HepG2 (cell line): ENCODE measurements at regions not wholly inside any gene's neighbourhood (a gene's known extent, or its start where the extent isn't known, plus 50 kb on each side); places are given as distances from the start of the nearest gene placed in this dataset.

ENCODE experiments used
- ATAC-seq: fragments of 200-7000 bp; cut with Tn5 transposase; 3 replicates; pipeline ENCODE4 v1.9.1; 2020; ENCODE audit warnings: mild to moderate bottlenecking, moderate library complexity
- BruUV-seq: library from RNA; stranded (reverse); fragments of 400-500 nt; replicated peaks from 2 replicates; lab custom pipeline; 2021; lab: Mats Ljungman, UMichigan
- CTCF ChIA-PET: fragments of 300-600 bp; formaldehyde crosslinking; extraction: SDS; loops from one replicate; lab custom pipeline; 2021; ENCODE audit warnings: low total read pairs, inconsistent platforms, low intra/inter-chr PET ratio; lab: Yijun Ruan, JAX
- POLR2A ChIA-PET: fragments of 350-600 bp; sonication (Branson Sonifier 250); formaldehyde crosslinking; loops from one replicate; lab custom pipeline; 2020; ENCODE audit warnings: antibody characterized with exemption, inconsistent platforms; lab: Yijun Ruan, JAX
- DNase-seq: peaks from one replicate; pipeline ENCODE4 v3.0.0-alpha.2; 2015; ENCODE audit warnings: low spot score
- FAIRE-seq: peaks from 3 replicates; lab custom pipeline; 2011; peaks lifted over from hg19 to GRCh38; lab: Jason Lieb, UNC
- H2AFZ ChIP-seq: one replicate; pipeline ENCODE4 v1.6.1; 2011; ENCODE audit warnings: low read length, inconsistent platforms
- H3K27ac ChIP-seq: fragments of 300-600 bp; 3 replicates; pipeline ENCODE4 v1.8.0; 2011; ENCODE audit warnings: mixed run types, mild to moderate bottlenecking, mixed read lengths, low read length, inconsistent platforms; ENCODE audit not compliant: insufficient read depth; ENCODE audit errors: extremely low read length
- H3K27me3 ChIP-seq, 2 experiments: fragments of 200-600 bp in 1 of 2; 2 replicates in 1 of 2; 3 replicates in 1 of 2; pipeline versions ENCODE4 v1.6.0 to v1.8.0; 2011; ENCODE audit warnings: low read length in 2 of 2, mild to moderate bottlenecking in 2 of 2, moderate library complexity in 2 of 2, inconsistent platforms in 1 of 2; ENCODE audit not compliant: insufficient read depth in 2 of 2, control insufficient read depth in 1 of 2
- H3K36me3 ChIP-seq, 2 experiments: fragments of 200-600 bp in 1 of 2; replicated peaks in 1 of 2; 2 replicates in 1 of 2; 3 replicates in 1 of 2; pipeline versions ENCODE4 v1.5.1 to v1.8.0; 2011; ENCODE audit warnings: low read length in 2 of 2, inconsistent platforms in 1 of 2; ENCODE audit not compliant: insufficient read depth in 2 of 2, control insufficient read depth in 1 of 2
- H3K4me1 ChIP-seq: 2 replicates; pipeline ENCODE4 v1.5.1; 2012; ENCODE audit warnings: low read length, inconsistent platforms; ENCODE audit not compliant: insufficient read depth
- H3K4me2 ChIP-seq: 2 replicates; pipeline ENCODE4 v1.6.0; 2011; ENCODE audit warnings: low read depth, low read length, inconsistent platforms
- H3K4me3 ChIP-seq, 3 experiments: fragments of 200-600 bp in 1 of 3; sonication (generic), shearing (Covaris generic) in 1 of 3; replicated peaks in 1 of 3; 2 replicates each; pipeline ENCODE4 v1.5.1; 2011 to 2016; ENCODE audit warnings: low read length in 3 of 3, inconsistent platforms in 2 of 3, low read depth in 2 of 3, mild to moderate bottlenecking in 2 of 3, control low read depth in 1 of 3, mixed read lengths in 1 of 3; ENCODE audit not compliant: insufficient read depth in 1 of 3
- H3K79me2 ChIP-seq: one replicate; pipeline ENCODE4 v1.6.1; 2011; ENCODE audit warnings: low read length, inconsistent platforms; ENCODE audit not compliant: insufficient read depth
- H3K9ac ChIP-seq: 2 replicates; pipeline ENCODE4 v1.6.0; 2011; ENCODE audit warnings: mild to moderate bottlenecking, low read depth, low read length, inconsistent platforms; ENCODE audit not compliant: insufficient read depth
- H3K9me3 ChIP-seq: 2 replicates; pipeline ENCODE4 v1.5.1; 2012; ENCODE audit warnings: mild to moderate bottlenecking, low read length
- H4K20me1 ChIP-seq: 2 replicates; pipeline ENCODE4 v1.6.0; 2011; ENCODE audit warnings: inconsistent platforms, mild to moderate bottlenecking, low read length, moderate library complexity; ENCODE audit not compliant: insufficient read depth
- CBX1 ChIP-seq: IDR thresholded peaks from one replicate; pipeline ENCODE4 v1.6.1; 2016; ENCODE audit warnings: antibody characterized with exemption, low read depth
- CBX2 ChIP-seq, 2 experiments: fragments of 200-600 bp in 1 of 2; sonication (generic); formaldehyde crosslinking in 1 of 2; IDR thresholded peaks; 2 replicates each; pipeline versions ENCODE4 v1.7.0 to v1.8.1; 2018 to 2022; ENCODE audit warnings: low read depth in 2 of 2, low read length in 1 of 2, mild to moderate bottlenecking in 1 of 2, missing genetic modification reagents in 1 of 2
- CREB1 ChIP-seq, 2 experiments: fragments of 450-650 bp in 1 of 2; IDR thresholded peaks; 2 replicates each; pipeline ENCODE4 v1.6.1; 2016 to 2017; ENCODE audit warnings: control low read depth in 1 of 2, mild to moderate bottlenecking in 1 of 2, missing compliant biosample characterization in 1 of 2, missing genetic modification characterization in 1 of 2
- EP300 ChIP-seq, 3 experiments: sonication (generic) in 1 of 3; formaldehyde crosslinking in 1 of 3; IDR thresholded peaks; 2 replicates each; pipeline versions ENCODE4 v1.5.1 to v1.6.1; 2011 to 2020; ENCODE audit warnings: low read depth in 2 of 3, low read length in 2 of 3, borderline replicate concordance in 1 of 3, improper control_type of control experiment in 1 of 3, mild to moderate bottlenecking in 1 of 3, missing genetic modification reagents in 1 of 3, moderate library complexity in 1 of 3
- JUNB ChIP-seq: sonication (generic); formaldehyde crosslinking; IDR thresholded peaks from 2 replicates; pipeline ENCODE4 v1.8.0; 2022; ENCODE audit warnings: missing genetic modification reagents, mild to moderate bottlenecking, borderline replicate concordance
- ZNF629 ChIP-seq: sonication (generic); formaldehyde crosslinking; conservative IDR thresholded peaks from 2 replicates; pipeline ENCODE4 v1.5.0; 2020; ENCODE audit warnings: missing genetic modification reagents
- ZNF737 ChIP-seq: sonication (generic); formaldehyde crosslinking; IDR thresholded peaks from 2 replicates; pipeline ENCODE4 v1.5.0; 2020; ENCODE audit warnings: missing genetic modification reagents, mild to moderate bottlenecking, borderline replicate concordance
- WGBS: methylation state at CpG from one replicate; pipeline ENCODE4 v1.1.6; 2017; ENCODE audit warnings: low lambda C conversion rate; 5-methylcytosine and 5-hydroxymethylcytosine counted together
- in situ Hi-C: cut with HindIII; loops from 2 replicates; pipeline ENCODE4 v1.10.0; 2017; ENCODE audit warnings: low pct_unique_long_range_greater_than_20kb; ENCODE audit not compliant: extremely low pct_ligation_motif_present
- intact Hi-C: fragments of 100-400 bp; cut with micrococcal nuclease; formaldehyde crosslinking; loops from one replicate; pipeline ENCODE4 v1.10.0; 2022; ENCODE audit not compliant: unreplicated experiment
- TF ChIP-seq, protein P1 (sequence below): sonication (generic); formaldehyde crosslinking; IDR thresholded peaks from 2 replicates; pipeline ENCODE4 v1.5.1; 2020; ENCODE audit warnings: missing genetic modification reagents, mild to moderate bottlenecking, borderline replicate concordance
- TF ChIP-seq, protein P2 (sequence below): sonication (generic); formaldehyde crosslinking; IDR thresholded peaks from 2 replicates; pipeline ENCODE4 v1.5.0; 2020; ENCODE audit warnings: mild to moderate bottlenecking, missing genetic modification reagents

DNA sequence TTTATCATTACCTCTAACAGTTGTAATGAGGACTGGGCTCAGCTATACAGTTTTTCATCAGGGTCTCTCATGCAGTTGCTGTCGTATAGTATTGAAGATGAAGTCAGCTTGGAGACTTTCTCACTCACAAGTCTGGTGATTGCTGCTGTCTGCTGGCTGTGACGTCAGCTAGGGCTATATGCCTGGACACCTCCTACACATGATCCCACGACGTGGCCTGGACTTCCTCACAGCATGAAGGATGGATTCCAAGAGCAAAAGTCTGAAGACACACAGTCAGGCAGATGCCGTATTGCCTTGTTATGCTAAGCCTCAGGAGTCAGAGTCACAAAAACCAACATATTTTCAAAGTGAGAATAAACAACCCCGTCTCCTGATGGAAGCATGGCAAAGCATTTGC, 193.3 kb downstream of the LURAP1L start:
- Histone ChIP-seq H3K27ac (no peak overlapping the region), H2AFZ (no peak overlapping the region)
- in situ Hi-C loops: no loop called here

DNA sequence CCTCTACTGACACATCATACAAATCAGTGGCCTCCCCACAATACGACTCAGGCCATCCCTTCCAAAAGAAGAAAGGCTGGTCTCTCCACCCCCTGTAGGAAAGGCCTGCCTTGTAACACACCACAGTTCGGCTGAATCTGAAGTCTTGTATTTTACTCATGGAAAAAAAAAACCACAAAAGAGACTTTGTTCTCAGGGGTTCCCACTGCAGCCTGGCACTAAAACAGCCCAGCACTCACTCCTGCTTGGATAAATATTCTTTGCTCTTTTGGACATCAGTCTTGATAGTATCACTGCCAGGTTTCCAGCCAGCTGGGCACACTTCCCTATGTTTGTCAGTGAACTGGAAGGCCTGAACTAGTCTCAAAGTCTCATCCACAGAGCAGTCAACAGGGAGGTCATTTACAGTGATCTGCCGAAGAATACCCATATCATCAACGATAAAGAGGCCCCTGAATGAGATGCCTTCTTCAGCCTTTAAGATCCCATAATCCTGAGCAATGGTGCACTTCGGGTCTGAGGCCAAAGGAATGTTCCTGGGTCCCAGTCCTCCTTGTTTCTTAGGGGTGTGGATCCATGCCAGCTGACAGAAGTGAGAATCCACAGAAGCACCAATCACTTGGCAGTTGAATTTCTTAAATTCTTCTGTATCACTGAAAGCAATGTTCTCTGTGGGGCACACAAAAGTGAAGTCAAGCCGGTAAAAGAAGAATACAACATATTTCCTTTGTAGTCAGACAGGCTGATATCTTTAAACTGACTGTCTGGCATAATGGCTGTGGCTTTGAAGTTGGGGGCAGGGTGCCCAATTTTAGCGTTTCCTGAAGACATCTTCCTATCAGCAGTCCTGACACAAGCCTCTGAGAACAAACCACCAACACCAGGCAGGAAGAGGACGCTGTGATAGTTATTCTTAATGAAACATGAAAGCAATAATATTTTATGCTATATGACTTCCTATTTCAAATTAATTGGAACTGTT, 198.1 kb downstream of the LURAP1L start:
- 0 out of 5 replicates have a peak, but pooled peaks cover 0 to 1% of the 10 kb centered on the region in 2 experiments for H3K27me3 ChIP-seq

More for the DNA sequence above, 193.3 kb downstream of the LURAP1L start:
- Histone ChIP-seq H3K27me3 (0 out of 5 replicates have a peak, but pooled peaks cover 0 to 1% of the 10 kb centered on the region in 2 experiments), H3K9me3 (no peaks in the 10 kb centered on the region), H4K20me1 (no peaks in the 10 kb centered on the region), H3K79me2 (no peaks in the 10 kb centered on the region), H3K9ac (no peak overlapping the region), H3K4me1 (no peaks in the 10 kb centered on the region), H3K36me3 (no peaks in the 10 kb centered on the region), H3K4me2 (no peak overlapping the region), H3K4me3 (no peak overlapping the region)
- no TSS peak for BruUV-seq
- TF ChIP-seq, protein P1, sequence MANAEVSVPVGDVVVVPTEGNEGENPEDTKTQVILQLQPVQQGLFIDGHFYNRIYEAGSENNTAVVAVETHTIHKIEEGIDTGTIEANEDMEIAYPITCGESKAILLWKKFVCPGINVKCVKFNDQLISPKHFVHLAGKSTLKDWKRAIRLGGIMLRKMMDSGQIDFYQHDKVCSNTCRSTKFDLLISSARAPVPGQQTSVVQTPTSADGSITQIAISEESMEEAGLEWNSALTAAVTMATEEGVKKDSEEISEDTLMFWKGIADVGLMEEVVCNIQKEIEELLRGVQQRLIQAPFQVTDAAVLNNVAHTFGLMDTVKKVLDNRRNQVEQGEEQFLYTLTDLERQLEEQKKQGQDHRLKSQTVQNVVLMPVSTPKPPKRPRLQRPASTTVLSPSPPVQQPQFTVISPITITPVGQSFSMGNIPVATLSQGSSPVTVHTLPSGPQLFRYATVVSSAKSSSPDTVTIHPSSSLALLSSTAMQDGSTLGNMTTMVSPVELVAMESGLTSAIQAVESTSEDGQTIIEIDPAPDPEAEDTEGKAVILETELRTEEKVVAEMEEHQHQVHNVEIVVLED (CRISPR knock-in tag): no peak
- TF ChIP-seq CREB1 (IDR thresholded peaks at IDR 0.05): peak; percentile 90
- TF ChIP-seq CREB1 (CRISPR knock-in tag; IDR thresholded peaks at IDR 0.05): no peak
- intact Hi-C loops: loop anchor here (10.0 kb wide), 1 partner anchor 123 kb away; no protein-coding TSS in a partner anchor
- FAIRE-seq (no peak), DNase-seq (no peak), ATAC-seq (no peak)
- ChIA-PET CTCF (no interaction called here), POLR2A (no interaction called here)
- WGBS: 3% methylated on average over 6 of the region's 6 CpGs

More for the DNA sequence above, 198.1 kb downstream of the LURAP1L start:
- in situ Hi-C loops (no loop called here), intact Hi-C loops (no loop called here)
- H3K4me3 ChIP-seq: no peak overlapping the region
- H4K20me1 ChIP-seq: no peaks in the 10 kb centered on the region
- H3K27ac ChIP-seq: no peak overlapping the region
- no peak overlapping the region for H3K4me2 ChIP-seq
- no peak for TF ChIP-seq ZNF737 (CRISPR knock-in tag)
- TF ChIP-seq CBX2 (IDR thresholded peaks at IDR 0.05; ENCODE audit: low read depth, low read length): no peak
- no peak for TF ChIP-seq CBX2 (CRISPR knock-in tag; IDR thresholded peaks at IDR 0.05; ENCODE audit: low read depth)
- TF ChIP-seq, protein P2, sequence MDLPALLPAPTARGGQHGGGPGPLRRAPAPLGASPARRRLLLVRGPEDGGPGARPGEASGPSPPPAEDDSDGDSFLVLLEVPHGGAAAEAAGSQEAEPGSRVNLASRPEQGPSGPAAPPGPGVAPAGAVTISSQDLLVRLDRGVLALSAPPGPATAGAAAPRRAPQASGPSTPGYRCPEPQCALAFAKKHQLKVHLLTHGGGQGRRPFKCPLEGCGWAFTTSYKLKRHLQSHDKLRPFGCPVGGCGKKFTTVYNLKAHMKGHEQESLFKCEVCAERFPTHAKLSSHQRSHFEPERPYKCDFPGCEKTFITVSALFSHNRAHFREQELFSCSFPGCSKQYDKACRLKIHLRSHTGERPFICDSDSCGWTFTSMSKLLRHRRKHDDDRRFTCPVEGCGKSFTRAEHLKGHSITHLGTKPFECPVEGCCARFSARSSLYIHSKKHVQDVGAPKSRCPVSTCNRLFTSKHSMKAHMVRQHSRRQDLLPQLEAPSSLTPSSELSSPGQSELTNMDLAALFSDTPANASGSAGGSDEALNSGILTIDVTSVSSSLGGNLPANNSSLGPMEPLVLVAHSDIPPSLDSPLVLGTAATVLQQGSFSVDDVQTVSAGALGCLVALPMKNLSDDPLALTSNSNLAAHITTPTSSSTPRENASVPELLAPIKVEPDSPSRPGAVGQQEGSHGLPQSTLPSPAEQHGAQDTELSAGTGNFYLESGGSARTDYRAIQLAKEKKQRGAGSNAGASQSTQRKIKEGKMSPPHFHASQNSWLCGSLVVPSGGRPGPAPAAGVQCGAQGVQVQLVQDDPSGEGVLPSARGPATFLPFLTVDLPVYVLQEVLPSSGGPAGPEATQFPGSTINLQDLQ (CRISPR knock-in tag): no peak
- no peak for TF ChIP-seq EP300 (IDR thresholded peaks at IDR 0.05; ENCODE audit: low read depth in 2 of 2, low read length in 2 of 2)
- no peak for TF ChIP-seq EP300 (CRISPR knock-in tag; IDR thresholded peaks at IDR 0.05; ENCODE audit: borderline replicate concordance)
- TF ChIP-seq JUNB (CRISPR knock-in tag): no peak
- TF ChIP-seq CBX1: no peak
- TF ChIP-seq ZNF629 (CRISPR knock-in tag): no peak
- DNase-seq: peak; percentile 27
- H3K4me1 ChIP-seq: no peaks in the 10 kb centered on the region
- no peak overlapping the region for H3K9ac ChIP-seq
- ATAC-seq: no peak
- H3K9me3 ChIP-seq: no peaks in the 10 kb centered on the region
- WGBS: 2% methylated on average over 7 of the region's 8 CpGs
- FAIRE-seq: no peak
- no peaks in the 10 kb centered on the region for H3K79me2 ChIP-seq
- no peaks in the 10 kb centered on the region for H3K36me3 ChIP-seq
- ChIA-PET CTCF (no interaction called here), POLR2A (no interaction called here)
- no TSS peak for BruUV-seq
- H2AFZ ChIP-seq: no peak overlapping the region
